GM12878 (cell line): ENCODE measurements at regions not wholly inside any gene's neighbourhood (a gene's known extent, or its start where the extent isn't known, plus 50 kb on each side); places are given as distances from the start of the nearest gene placed in this dataset.

Experiments
- ATAC-seq: fragments of 200-7000 bp; cut with Tn5 transposase; 3 replicates; pipeline ENCODE4 v1.9.1; 2020; ENCODE audit warnings: mild to moderate bottlenecking, moderate library complexity
- BruUV-seq: library from RNA; stranded (reverse); fragments of 400-500 nt; replicated peaks from 2 replicates; lab custom pipeline; 2021; lab: Mats Ljungman, UMichigan
- CTCF ChIA-PET: fragments of 300-600 bp; sonication (Branson Sonifier 250); formaldehyde crosslinking; extraction: SDS; loops from one replicate; lab custom pipeline; 2021; ENCODE audit warnings: inconsistent platforms; lab: Yijun Ruan, JAX
- POLR2A ChIA-PET: fragments of 350-600 bp; formaldehyde crosslinking; extraction: SDS; loops from one replicate; lab custom pipeline; 2021; ENCODE audit warnings: inconsistent platforms; lab: Charles Lee
- RAD21 ChIA-PET: fragments of 300-600 bp; sonication (Branson Sonifier 250); formaldehyde crosslinking; loops from one replicate; lab custom pipeline; 2023; ENCODE audit warnings: antibody characterized with exemption; ENCODE audit not compliant: unreplicated experiment; lab: Charles Lee
- SMC1A ChIA-PET: fragments of 300-600 bp; sonication (Branson Sonifier 250); formaldehyde crosslinking; loops from one replicate; lab custom pipeline; 2023; ENCODE audit not compliant: unreplicated experiment, uncharacterized antibody; lab: Charles Lee
- DNase-seq: peaks from one replicate; pipeline ENCODE4 v3.0.0-alpha.2; 2011; ENCODE audit warnings: low read depth, low spot score
- FAIRE-seq: peaks from 3 replicates; lab custom pipeline; 2011; peaks lifted over from hg19 to GRCh38; lab: Jason Lieb, UNC
- H2AFZ ChIP-seq: 2 replicates; pipeline ENCODE4 v1.6.0; 2011; ENCODE audit warnings: low read depth, low read length, control low read depth; ENCODE audit not compliant: control insufficient read depth
- H3K27ac ChIP-seq: 2 replicates; pipeline ENCODE4 v1.5.1; 2011; ENCODE audit warnings: control low read depth; ENCODE audit not compliant: control insufficient read depth, insufficient read depth
- H3K27me3 ChIP-seq, 2 experiments: replicated peaks in 1 of 2; 2 replicates each; pipeline versions ENCODE4 v1.6.0 to v1.6.1; 2011; ENCODE audit warnings: low read length in 1 of 2; ENCODE audit not compliant: control insufficient read depth in 2 of 2, insufficient read depth in 2 of 2
- H3K36me3 ChIP-seq, 2 experiments: 2 replicates each; pipeline ENCODE4 v1.5.1; 2011; ENCODE audit warnings: low read length in 1 of 2; ENCODE audit not compliant: control insufficient read depth in 2 of 2, insufficient read depth in 2 of 2
- H3K4me1 ChIP-seq: 2 replicates; pipeline ENCODE4 v1.6.1; 2011; ENCODE audit warnings: mild to moderate bottlenecking, low read length, moderate library complexity, mixed read lengths; ENCODE audit not compliant: control insufficient read depth, insufficient read depth
- H3K4me2 ChIP-seq: 2 replicates; pipeline ENCODE4 v1.6.0; 2011; ENCODE audit warnings: control low read depth; ENCODE audit not compliant: control insufficient read depth, insufficient read depth
- H3K4me3 ChIP-seq: fragments of 200-600 bp; sonication (generic); 2 replicates; pipeline ENCODE4 v1.5.1; 2016
- H3K79me2 ChIP-seq: 2 replicates; pipeline ENCODE4 v1.6.0; 2011; ENCODE audit warnings: low read length; ENCODE audit not compliant: control insufficient read depth, insufficient read depth
- H3K9ac ChIP-seq: 2 replicates; pipeline ENCODE4 v1.8.0; 2011; ENCODE audit warnings: low read length, control low read depth, mixed read lengths; ENCODE audit not compliant: control insufficient read depth, insufficient read depth
- H3K9me3 ChIP-seq: replicated peaks from 3 replicates; pipeline ENCODE4 v1.5.1; 2011; ENCODE audit warnings: mild to moderate bottlenecking, low read length; ENCODE audit not compliant: control insufficient read depth, insufficient read depth
- H4K20me1 ChIP-seq: 2 replicates; pipeline ENCODE4 v1.6.0; 2011; ENCODE audit not compliant: control insufficient read depth, insufficient read depth
- ATF2 ChIP-seq: IDR thresholded peaks from 2 replicates; pipeline ENCODE4 v1.6.1; 2012; ENCODE audit warnings: low read length, inconsistent platforms
- CBX5 ChIP-seq: sonication (generic); IDR thresholded peaks from 2 replicates; pipeline ENCODE4 v1.6.1; 2016; ENCODE audit warnings: low read depth, moderate library complexity, mild to moderate bottlenecking, inconsistent platforms
- CEBPB ChIP-seq, 2 experiments: fragments of 150-350 bp in 1 of 2; IDR thresholded peaks; 2 replicates each; pipeline ENCODE4 v1.6.1; 2012 to 2014; ENCODE audit warnings: low read depth in 2 of 2, low read length in 2 of 2, borderline replicate concordance in 1 of 2, inconsistent platforms in 1 of 2
- ETV6 ChIP-seq, 2 experiments: fragments of 450-650 bp in 1 of 2; IDR thresholded peaks in 1 of 2; conservative IDR thresholded peaks in 1 of 2; 2 replicates each; pipeline ENCODE4 v1.6.1; 2014; ENCODE audit warnings: antibody characterized with exemption in 1 of 2, borderline replicate concordance in 1 of 2, low read depth in 1 of 2, mild to moderate bottlenecking in 1 of 2, moderate library complexity in 1 of 2
- FOS ChIP-seq: IDR thresholded peaks from 3 replicates; pipeline ENCODE4 v1.6.1; 2011; ENCODE audit warnings: borderline replicate concordance; ENCODE audit not compliant: insufficient read length; ENCODE audit errors: extremely low read depth
- FOXM1 ChIP-seq: IDR thresholded peaks from 2 replicates; pipeline ENCODE4 v1.6.1; 2012; ENCODE audit warnings: low read depth, mild to moderate bottlenecking, inconsistent platforms, low read length, moderate library complexity
- MXI1 ChIP-seq: fragments of 150-350 bp; IDR thresholded peaks from 2 replicates; pipeline ENCODE4 v1.6.1; 2011; ENCODE audit warnings: low read depth, mild to moderate bottlenecking, inconsistent platforms, low read length, improper control_type of control experiment
- NR2C2 ChIP-seq: IDR thresholded peaks from 2 replicates; pipeline ENCODE4 v1.6.1; 2011; ENCODE audit warnings: borderline replicate concordance, low read depth; ENCODE audit not compliant: control insufficient read depth, insufficient read length
- RAD51 ChIP-seq: fragments of 450-650 bp; IDR thresholded peaks from 2 replicates; pipeline ENCODE4 v1.6.1; 2016; ENCODE audit warnings: moderate library complexity, mild to moderate bottlenecking, inconsistent platforms
- REST ChIP-seq: IDR thresholded peaks from 2 replicates; pipeline ENCODE4 v1.6.1; 2012; ENCODE audit warnings: mild to moderate bottlenecking, low read depth, low read length
- STAT1 ChIP-seq: fragments of 450-650 bp; conservative IDR thresholded peaks from 2 replicates; pipeline ENCODE4 v1.6.1; 2014; ENCODE audit warnings: antibody characterized with exemption, mild to moderate bottlenecking
- ZNF24 ChIP-seq: fragments of 450-650 bp; IDR thresholded peaks from 2 replicates; pipeline ENCODE4 v1.6.1; 2017; ENCODE audit warnings: antibody characterized with exemption, mild to moderate bottlenecking
- whole genome bisulfite sequencing: methylation state at CpG from one replicate; pipeline ENCODE4 v1.1.6; 2016; ENCODE audit warnings: low lambda C conversion rate; ENCODE audit not compliant: insufficient replicate concordance, insufficient coverage; ENCODE audit errors: missing lambda C conversion rate; 5-methylcytosine and 5-hydroxymethylcytosine counted together
- in situ Hi-C: fragments of 300-500 bp; cut with MboI; formaldehyde crosslinking; loops from 9 replicates; pipeline ENCODE4 v1.14.3; 2018; ENCODE audit warnings: mixed read lengths
- intact Hi-C: fragments of 100-400 bp; cut with micrococcal nuclease; formaldehyde crosslinking; loops from one replicate; pipeline ENCODE4 v1.14.2; 2022; ENCODE audit not compliant: unreplicated experiment

GRCh38 chr20:54340667-54341081 is 132.8 kb downstream of the PFDN4 start:
- no peaks in the 10 kb centered on the region for H4K20me1 ChIP-seq
- POLR2A ChIA-PET, result no interaction called here
- ATAC-seq, result no peak
- SMC1A ChIA-PET, result interaction anchor here (1.0 kb wide), 1 partner anchor 21 kb away, joined by 3 read pairs; no protein-coding TSS in a partner anchor
- H2AFZ ChIP-seq, result no peak overlapping the region
- DNase-seq, result no peak
- intact Hi-C loops (no loop called here), in situ Hi-C loops (no loop called here)
- TF ChIP-seq FOXM1 (no peak), ETV6 (conservative IDR thresholded peaks at IDR 0.05 in 1 of 2, IDR thresholded peaks at IDR 0.05 in 1 of 2; ENCODE audit: borderline replicate concordance in 1 of 2, low read depth in 1 of 2) (peak in 1 of 2 experiments; percentile 54; a peak in 1 of 4 replicates), ZNF24 (no peak)
- RAD21 ChIA-PET, result no interaction called here
- no peaks in the 10 kb centered on the region for H3K4me1 ChIP-seq
- no peaks in the 10 kb centered on the region for H3K27me3 ChIP-seq
- no TSS peak for BruUV-seq
- FAIRE-seq, result no peak
- no peaks in the 10 kb centered on the region for H3K79me2 ChIP-seq
- 42% methylated on average over 4 of the region's 4 CpGs for WGBS
- no peak overlapping the region for H3K27ac ChIP-seq
- H3K36me3 ChIP-seq, result no peaks in the 10 kb centered on the region
- H3K4me3 ChIP-seq, result no peak overlapping the region
- CTCF ChIA-PET, result no interaction called here
- no peaks in the 10 kb centered on the region for H3K9me3 ChIP-seq
- H3K4me2 ChIP-seq, result no peak overlapping the region
- no peak overlapping the region for H3K9ac ChIP-seq

- no peak overlapping the region for H3K4me3 ChIP-seq
- no peak for FAIRE-seq
- no peak for TF ChIP-seq MXI1
- TF ChIP-seq STAT1, result no peak
- TF ChIP-seq CEBPB (IDR thresholded peaks at IDR 0.05; ENCODE audit: borderline replicate concordance in 1 of 2, low read depth in 2 of 2, low read length in 2 of 2), result no peak
- TF ChIP-seq NR2C2, result no peak
- TF ChIP-seq RAD51, result no peak
- TF ChIP-seq REST, result no peak
- no peak for TF ChIP-seq CBX5
- no peak for TF ChIP-seq FOS
- no peak for TF ChIP-seq ATF2
These were observed 133.0 kb upstream of the DOK5 start for GRCh38 chr20:54342258-54342920.

More at GRCh38 chr20:54342258-54342920, 133.0 kb upstream of the DOK5 start:
- Histone ChIP-seq H4K20me1 (no peaks in the 10 kb centered on the region), H3K9ac (no peak overlapping the region), H3K27ac (no peak overlapping the region), H3K27me3 (no peaks in the 10 kb centered on the region), H3K9me3 (no peaks in the 10 kb centered on the region), H3K79me2 (no peaks in the 10 kb centered on the region), H3K4me1 (no peaks in the 10 kb centered on the region), H3K36me3 (no peaks in the 10 kb centered on the region), H2AFZ (no peak overlapping the region), H3K4me2 (no peak overlapping the region)
- CTCF ChIA-PET, result no interaction called here
- POLR2A ChIA-PET, result no interaction called here
- ATAC-seq (no peak), DNase-seq (no peak)
- in situ Hi-C loops, result no loop called here
- intact Hi-C loops, result no loop called here
- BruUV-seq, result no TSS peak
- SMC1A ChIA-PET, result no interaction called here
- RAD21 ChIA-PET, result no interaction called here
- WGBS, result 42% methylated on average over 5 of the region's 5 CpGs
